SIG-M5 treated with dmso at 0.1 percent for 504 hours (cell line): ENCODE measurements at regions not wholly inside any gene's neighbourhood (a gene's known extent, or its start where the extent isn't known, plus 50 kb on each side); places are given as distances from the start of the nearest gene placed in this dataset.

ENCODE experiments used
- DNase-seq: peaks from one replicate; lab custom pipeline; 2025; ENCODE audit not compliant: unreplicated experiment; lab: John Stamatoyannopoulos, UW

DNA sequence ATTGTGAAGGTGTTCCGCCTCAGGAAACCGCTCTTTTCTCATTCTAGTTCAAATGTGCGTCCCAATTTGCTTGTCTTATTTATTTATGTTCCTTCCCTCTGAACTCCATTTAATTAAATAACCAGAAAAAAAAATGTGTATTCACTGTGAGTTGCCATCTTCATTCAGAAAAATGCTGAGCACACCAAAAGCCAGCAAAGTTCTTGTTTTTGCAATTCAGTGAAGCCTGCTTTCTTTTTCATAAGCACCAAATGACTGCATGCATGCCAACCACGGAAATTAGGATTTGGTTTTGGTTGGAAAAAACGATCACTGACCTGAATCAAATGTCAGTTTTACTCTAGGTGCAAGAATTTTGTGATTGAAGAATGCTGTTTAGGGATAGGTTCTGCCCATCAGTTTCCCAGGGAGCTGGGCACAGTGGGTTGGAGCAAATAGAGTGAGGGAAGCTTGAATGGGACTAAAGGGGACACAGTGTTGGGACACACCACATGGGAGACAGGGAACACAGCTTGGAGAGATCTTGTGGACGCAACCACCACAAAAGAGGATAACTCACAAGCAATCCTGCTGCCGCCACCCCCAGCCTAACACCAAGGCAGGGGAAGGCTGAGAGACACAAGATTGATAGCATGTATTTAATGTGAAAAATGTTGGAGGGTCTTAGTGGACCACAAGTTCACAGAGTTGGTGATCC, 183.4 kb upstream of the GALNT2 start:
- DNase-seq = no peak

DNA sequence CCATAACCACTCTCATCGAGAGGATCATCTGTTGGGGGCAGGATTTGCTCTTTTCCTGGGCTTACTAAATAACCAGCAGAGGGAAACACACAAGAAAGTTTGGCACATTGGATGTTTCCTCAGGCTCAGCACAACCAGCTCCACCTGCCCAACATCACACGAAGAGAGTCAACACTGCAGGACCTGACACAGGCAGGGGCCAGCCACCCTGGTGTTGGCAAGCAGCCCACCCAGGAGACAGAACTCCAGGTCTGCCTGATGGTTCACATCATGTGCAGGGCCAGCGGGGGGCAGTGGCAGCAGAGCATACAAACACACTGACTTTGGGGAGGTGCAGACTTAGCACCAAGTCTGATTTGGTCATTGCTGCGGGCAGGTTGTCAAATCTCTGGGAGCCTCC, 182.3 kb upstream of the GALNT2 start:
- DNase-seq = no peak

DNA sequence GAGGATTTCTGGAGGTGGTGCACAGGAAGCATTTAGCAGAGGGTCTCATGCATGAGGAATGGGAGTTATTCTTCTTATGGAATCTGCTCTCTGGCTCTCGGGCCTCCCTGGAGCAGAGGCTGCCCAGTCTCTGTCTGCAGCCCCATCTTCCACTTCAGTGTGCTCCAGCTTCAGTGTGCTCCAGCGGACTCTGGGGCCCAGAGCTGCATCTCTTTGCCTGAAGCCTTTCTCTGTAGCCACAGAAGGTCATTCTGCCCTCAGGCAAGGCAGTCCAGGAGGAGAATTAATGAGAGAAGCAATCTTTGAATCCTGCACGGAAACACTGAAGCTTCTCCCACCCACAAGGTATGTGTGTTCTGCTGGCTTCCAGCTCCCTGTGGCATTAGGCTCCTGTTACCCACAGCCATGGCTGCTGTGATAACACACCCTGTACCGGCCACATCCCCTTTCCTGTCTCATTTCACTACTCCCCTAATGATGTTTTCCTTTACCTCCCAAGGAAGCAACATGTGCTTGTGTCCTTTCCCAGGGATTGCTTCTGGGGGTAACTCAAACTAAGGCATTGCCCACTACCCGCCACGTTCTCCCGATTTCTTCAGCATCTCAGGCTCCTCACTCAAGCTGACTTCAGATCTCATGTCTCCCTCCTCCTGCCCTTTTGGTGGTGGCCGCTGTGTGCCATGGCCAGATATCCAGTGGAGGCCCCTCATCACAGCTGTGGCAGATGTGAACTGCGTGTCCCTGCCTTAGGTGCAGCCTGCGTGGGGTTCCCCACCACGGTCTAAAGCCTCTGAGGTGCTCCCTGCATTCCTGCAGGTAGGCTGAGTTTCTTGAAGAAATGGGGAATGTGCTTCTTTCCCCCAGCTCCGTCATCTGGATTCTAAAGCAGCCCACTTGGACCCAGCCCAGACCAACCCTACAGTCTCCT, 181.2 kb upstream of the GALNT2 start:
- DNase-seq = no peak

DNA sequence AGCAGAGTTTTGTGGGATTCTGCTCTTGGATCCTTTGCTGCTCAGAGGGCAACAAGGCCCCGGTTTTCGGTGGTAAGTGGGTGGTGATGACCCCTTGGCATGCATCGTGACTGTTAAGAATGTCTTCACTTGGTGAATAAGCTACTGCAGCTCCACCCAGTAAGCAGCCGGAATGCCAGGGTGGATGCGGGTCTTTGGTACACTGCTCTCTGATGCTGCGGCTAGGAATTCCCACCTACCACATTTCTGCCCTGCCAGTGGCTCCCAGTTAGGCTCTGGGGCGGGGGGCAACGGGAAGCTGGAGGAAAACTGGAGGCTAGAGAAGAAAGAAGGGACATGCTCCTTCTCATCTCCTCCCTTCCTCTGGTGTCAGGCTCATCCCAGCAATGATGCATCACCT, 180.4 kb upstream of the GALNT2 start:
- DNase-seq = no peak

DNA sequence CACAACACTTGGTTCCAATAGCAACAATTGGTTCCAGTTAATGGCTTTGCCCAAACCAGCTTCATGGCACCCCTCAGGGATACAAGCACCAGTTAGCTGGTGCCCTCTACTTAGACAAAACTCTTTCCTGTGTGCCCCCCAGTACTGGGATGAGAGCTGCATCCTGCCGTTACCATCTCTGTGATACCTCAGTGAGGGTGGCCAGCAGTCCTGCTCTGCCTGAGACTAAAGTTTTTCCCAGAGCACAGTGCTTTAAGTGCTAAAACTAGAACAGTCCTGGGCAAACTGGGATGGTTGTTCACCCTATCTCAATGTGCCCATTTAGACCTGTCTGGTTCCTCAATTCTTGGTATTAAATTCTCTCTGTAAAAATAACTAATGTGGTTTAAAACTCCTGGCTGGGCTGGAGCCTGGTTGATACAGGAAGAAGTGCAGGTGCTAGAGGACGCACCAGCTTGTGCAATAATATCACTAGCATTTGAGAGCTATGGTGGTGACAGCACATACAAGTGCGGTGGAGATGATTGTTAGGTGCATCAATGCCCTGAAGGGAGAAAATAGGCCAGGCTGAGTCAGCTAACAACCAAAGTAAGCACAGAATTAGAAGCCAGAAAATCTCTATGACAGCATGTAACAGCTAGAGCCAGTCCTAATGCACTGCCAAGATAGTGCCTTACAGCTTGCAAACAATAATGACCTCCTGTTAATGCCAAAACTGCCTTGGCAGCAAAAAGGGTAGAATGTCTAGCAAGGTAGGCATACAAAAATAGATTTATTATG, 179.8 kb upstream of the GALNT2 start:
- no peak for DNase-seq

DNA sequence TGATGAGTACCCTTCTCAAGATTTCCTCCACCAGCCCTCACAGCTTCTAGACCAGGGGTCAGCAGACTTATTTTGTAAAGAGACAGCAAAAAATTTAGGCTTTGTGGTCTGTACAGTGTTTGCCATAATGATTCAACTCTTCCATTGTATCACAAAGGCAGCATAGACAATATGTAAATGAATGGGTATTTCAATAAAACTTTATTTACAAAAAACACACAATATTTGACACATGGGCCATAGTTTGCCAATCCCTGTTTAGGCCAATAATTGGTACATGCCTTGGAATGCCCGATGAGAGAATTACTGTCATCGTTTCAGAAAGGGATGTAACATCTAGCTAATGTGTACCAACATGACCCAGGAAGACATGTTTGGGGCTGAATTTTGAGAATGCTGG, 178.9 kb upstream of the GALNT2 start:
- DNase-seq = no peak

DNA sequence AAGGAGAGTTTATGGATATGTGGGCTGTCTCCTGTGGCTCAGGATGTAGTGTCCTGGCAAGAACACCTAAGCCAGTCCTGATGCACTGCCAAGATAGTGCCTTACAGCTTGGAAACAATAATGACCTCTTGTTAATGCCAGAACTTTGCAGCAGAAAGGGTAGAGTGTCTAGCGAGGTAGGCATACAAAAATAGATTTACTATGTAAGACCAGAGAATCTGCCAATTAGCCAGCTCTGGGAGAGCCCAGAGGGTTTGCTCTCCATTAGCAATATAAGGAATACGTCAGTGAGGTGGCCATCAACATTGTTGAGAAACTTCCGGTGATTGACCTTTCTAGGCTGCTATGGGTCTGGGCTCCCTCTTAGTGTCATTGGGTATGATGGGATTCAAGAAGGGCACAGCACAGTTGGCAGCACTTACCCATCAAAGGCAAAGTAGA, 178.5 kb upstream of the GALNT2 start:
- DNase-seq = no peak

DNA sequence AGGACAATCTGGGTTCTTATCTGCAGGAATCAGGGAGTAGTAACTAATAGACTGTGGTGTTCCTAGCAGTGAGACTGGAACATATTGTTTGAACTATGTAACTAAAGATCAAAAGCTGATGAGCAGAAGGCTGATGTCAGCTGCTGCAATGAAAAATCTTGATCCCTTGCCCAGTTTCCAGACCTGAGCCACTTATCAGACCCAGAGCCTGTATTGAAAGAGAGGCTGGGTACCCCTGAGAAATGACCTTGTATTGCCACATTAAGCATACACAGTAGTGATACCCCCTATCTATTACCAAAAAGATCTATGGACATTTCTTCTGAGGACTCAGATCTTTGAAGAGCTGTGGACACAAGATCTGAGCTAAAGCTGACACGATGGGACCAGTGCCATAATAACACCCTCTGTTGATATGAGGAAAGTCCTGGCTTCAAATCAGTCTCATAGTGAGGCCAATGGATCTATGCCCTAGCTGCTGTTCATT, 178.0 kb upstream of the GALNT2 start:
- no peak for DNase-seq

DNA sequence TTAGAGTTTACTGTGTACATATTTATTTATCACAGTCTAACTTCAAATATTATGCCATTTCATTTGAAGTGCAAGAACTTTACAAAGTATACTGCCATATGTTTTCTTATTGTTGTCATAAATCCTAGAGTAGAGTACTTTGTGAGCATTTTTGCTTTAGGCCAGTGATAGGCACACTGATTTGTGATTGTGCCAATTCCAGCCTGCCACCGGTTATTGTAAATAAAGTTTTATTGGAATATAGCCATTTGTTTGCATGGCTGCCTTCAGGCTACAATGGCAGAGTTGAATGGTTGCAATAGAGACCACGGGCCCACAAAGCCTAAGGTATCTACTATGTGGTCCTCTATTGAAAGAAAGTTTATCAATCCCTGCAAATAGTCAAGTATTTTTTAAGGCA, 175.8 kb upstream of the GALNT2 start:
- no peak for DNase-seq

DNA sequence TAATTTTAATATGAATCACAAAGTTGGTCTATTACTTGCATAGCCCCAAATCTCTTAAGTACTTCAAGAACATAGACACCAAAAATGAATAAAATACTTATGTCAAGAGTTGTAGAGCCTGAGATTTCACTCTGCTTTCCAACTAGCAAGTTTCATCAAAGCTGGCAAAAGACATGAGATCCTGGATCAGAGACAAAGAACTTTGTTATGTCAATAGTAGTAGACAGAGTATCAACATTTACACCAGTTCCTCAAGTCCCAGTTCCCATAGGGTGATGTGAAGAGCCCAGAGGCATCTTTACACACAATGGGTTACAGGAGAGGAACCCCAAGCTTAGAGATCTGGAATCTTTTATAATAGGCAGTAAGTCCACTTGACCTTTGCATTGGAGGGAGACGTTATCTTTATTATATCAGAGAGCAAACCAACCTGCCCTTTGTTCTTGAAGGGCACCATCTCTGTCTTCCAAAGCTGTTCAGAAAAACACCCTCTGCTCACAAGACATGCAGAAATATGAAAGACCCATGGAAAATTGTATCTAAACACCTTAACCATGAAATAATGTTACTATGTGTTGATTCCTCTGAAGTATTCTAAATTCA, 174.4 kb upstream of the GALNT2 start:
- DNase-seq = no peak

DNA sequence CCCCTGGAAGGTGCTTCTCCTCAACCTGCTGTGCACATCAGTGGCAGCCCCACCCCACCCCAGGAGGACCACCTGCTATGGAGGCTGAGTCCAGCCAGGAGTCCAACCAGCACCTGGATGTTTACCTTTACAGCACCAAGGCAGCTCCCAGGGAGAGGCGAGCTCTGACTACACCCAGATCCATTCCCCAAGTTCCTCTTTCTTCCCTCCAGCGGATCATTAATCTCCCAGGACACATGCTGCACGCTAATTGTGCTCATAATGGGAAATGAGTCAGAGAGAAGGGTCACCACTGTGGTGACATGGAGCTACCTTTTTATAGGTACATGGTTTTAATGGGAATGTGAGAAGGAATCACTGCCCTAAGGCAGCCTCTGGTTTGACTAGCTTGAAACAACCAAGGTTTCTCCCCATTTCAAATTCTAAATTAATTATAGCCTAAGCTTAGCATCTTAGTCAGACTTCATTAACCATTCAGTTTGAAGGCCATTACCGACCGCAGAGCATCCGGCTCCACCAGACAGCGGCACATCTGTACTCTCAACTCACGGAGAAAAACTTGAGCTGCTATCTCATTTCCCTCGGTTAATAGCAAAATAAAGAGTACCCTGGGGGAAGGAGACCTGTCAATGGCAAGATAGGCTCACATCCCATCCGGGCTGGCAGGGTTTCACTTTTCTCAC, 173.1 kb upstream of the GALNT2 start:
- DNase-seq = no peak

DNA sequence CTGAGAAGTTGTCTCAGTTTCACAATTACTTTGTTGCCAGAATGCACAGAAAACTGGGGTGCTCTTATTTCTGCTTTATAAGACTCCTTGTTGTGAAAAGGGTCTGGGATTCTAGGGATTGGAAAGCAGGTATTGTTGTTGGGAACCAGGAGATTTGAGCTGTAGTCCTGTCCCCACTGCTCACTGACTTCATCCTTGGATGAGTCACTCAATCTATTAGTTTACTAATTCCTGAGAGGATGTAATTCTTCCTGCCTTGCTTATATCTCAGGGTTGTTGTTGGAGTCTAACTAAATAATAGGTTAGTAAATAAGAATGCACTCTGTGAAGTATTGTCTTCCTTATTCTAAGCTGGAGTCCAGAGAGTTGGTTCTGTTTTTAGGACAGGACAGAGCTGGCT, 172.5 kb upstream of the GALNT2 start:
- no peak for DNase-seq

DNA sequence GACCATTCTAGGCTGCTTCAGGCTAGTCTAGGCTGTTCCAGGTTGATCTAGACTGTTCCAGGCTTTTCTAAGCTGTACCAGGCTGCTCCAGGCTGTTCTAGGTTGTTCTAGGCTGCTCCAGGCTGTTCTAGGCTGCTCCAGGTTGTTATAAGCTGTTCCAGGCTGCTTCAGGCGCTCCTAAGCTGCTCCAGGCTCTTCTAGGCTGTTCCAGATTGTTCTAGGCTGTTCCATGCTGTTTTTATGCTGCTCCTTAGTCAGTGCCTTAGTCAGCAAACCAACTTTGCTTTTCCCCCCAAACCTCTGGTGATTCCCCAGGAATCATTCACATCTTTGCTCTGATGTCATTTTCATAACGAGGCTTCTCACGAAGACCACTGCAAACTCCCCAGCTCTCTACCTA, 171.4 kb upstream of the GALNT2 start:
- DNase-seq = no peak

DNA sequence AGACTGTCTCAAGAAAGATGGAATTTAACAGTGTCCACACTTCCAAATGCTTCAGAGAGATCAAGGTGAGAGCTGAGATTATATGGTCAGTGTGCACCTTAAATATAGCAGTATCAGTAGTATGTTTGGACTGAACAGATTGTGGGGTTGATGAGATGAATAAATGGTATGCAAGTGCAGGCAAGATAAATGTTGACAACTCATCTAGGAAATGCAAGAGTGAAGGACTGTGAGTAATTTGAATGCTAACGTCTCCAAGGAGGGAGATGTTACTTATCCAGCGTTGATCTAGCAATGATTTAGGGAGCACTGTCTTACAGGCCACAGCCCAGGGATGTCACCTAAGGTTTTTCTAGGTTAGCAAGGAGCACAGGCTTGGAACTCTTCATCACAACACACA, 170.7 kb upstream of the GALNT2 start:
- no peak for DNase-seq

DNA sequence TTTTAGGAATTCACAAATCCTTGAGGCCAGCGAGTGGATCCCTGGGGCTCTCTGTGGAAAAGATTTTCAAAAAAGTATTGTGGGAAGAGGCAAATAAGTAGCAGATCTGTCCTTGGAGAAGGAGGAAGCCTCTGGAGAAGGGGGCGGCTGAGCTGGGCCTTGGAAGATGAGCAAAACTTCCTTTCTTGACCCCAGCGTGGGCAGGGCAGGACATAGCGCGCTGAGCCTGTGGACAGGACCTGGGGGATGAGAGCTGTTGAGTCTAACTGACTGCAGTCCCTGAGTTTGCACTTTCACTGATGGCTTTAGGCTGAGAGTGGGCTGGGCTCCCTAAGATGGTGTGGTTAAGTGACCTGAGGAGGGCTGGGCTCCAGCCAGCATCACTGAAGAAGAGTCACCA, 170.2 kb upstream of the GALNT2 start:
- DNase-seq = no peak

DNA sequence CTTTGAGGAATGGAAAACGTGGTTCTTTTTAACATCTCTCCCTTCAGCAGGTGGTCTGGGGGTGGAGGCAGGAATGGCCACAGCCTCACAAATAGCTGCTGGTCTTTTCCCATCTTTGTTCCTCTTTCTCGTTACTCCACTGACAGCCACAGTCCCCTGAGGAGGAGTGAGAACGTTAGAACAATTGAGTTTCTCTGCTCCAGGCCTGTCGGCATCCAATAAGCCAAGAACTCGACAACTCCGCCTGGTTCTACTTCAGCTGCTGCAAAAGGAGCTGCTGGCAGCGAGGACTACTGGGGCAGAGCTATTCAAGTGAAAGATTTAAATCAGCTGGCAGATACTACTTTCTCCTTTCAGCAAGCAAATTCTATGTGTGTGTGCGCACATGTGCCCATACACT, 169.5 kb upstream of the GALNT2 start:
- DNase-seq = no peak

DNA sequence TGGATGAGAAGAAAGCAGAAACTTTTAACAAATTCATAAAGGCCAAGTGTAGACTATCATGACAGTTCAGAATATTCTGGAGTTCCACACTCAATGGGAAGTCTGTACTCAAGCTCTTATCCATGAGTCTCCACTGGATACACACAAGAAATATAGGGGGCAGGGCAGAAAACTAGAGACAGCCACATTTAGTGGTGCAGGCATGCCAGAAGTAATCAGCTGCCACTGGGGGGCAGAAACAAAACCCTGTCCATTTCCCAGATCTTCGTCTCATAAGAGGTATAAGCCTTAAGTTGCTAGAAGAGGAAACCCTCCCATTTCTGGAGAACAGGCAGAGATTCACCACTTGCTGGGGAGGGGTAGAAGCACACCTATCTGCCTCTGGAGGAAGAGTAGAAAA, 166.8 kb upstream of the GALNT2 start:
- DNase-seq = no peak

DNA sequence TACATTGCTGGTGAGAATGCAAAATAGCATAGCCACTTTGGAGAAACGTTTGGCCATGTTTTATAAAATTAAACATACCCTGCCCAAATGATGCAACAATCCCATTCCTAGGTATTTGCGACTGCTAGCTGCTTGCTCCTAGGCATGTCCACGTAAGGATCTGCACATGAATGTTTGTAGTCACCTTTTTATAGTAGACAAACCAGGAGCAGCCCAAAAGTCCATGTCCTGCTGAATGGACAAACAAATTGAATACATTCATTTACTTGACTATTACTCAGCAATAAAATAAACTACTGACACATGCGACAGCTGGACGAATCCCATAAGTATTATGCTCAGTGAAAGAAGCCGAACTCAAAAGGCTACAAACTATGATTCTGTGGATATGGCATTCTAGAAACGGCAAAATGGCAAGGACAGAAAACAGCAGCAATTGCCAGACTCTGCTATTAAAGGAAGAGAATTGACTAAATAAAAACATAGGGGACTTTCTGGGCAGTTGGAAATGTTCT, 161.9 kb upstream of the GALNT2 start:
- no peak for DNase-seq

DNA sequence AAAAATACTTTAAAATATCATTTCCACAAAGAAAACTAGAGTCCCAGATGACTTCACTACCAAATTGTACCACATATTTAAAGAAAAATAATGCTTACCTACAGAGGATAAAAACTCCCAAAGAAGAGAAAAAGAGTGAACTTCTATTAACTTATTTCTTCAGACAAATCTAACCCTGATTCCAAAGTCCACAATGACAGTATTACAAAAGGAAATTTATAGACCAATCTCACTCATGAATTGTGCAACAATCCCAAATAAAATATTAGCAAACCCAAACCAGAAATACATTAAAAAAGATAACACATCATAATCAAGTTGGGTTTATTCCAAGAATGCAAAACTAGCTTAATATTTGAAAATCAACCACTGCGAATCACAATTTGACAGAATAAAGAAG, 161.4 kb upstream of the GALNT2 start:
- no peak for DNase-seq

DNA sequence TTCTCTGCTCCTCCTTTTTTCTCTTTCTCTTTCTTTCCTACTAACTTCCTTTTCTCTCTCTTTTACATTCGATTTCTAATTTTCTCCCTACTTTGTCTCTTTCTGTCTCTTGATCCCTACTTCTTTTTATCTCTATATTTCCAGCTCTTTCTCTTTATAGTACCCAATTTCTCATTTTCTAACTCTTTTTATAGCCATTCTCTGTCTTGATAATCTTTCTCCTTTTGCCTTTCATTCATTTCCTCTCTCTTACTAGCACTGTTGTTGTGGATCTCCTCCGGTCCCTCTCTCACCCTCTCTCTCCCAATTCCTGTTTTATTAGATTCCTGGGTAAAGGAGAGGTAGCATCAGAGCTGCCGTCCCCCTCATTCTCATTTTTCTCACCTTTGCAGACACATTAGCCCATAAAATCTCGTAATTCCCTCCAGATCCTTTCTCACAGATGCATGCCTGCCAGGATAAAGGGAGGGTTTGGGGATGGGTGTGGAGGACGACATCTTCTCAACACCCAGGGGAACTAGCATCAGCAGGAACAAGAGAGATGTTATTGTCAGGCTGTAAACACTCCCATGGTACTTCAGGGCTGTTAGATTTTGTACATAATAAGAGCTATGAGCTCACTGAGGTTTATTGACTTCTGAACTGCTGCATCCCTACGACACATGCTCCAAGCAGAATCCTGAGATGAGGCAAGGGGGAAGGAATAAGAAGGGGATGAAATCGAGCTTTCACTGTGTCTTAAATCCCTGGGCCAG, 159.0 kb upstream of the GALNT2 start:
- DNase-seq = no peak
